Mesendoderm (in vitro differentiated cells): ENCODE measurements at regions not wholly inside any gene's neighbourhood (a gene's known extent, or its start where the extent isn't known, plus 50 kb on each side); places are given as distances from the start of the nearest gene placed in this dataset.

ENCODE experiments used
- DNase-seq: peaks from one replicate; pipeline ENCODE4 v3.0.0; 2013
- H2AK5ac ChIP-seq: 2 replicates; pipeline ENCODE4 v1.6.1; 2013; ENCODE audit warnings: low read length, inconsistent platforms
- H2BK120ac ChIP-seq: 2 replicates; pipeline ENCODE4 v1.6.1; 2013; ENCODE audit warnings: low read depth, mild to moderate bottlenecking, low read length, moderate library complexity, mixed read lengths
- H2BK15ac ChIP-seq: replicated peaks from 2 replicates; pipeline ENCODE4 v1.6.1; 2013; ENCODE audit warnings: low read depth, mild to moderate bottlenecking, moderate library complexity
- H2BK5ac ChIP-seq: 2 replicates; pipeline ENCODE4 v1.6.1; 2013; ENCODE audit warnings: low read length, inconsistent platforms
- H3K18ac ChIP-seq: 2 replicates; pipeline ENCODE4 v1.6.1; 2013; ENCODE audit warnings: mild to moderate bottlenecking, low read length, mixed read lengths
- H3K23ac ChIP-seq: one replicate; pipeline ENCODE4 v1.6.1; 2013; ENCODE audit warnings: low read length
- H3K27ac ChIP-seq: 2 replicates; pipeline ENCODE4 v1.5.1; 2013; ENCODE audit warnings: low read depth, mild to moderate bottlenecking, inconsistent platforms, low read length, moderate library complexity
- H3K27me3 ChIP-seq: 2 replicates; pipeline ENCODE4 v1.6.1; 2013; ENCODE audit warnings: low read length, control low read depth, mild to moderate bottlenecking, inconsistent platforms; ENCODE audit not compliant: insufficient read depth, poor library complexity
- H3K36me3 ChIP-seq: 2 replicates; pipeline ENCODE4 v1.6.1; 2013; ENCODE audit warnings: low read length, inconsistent platforms; ENCODE audit not compliant: control insufficient read depth, insufficient read depth
- H3K4ac ChIP-seq: one replicate; pipeline ENCODE4 v1.6.1; 2013; ENCODE audit warnings: low read depth, mild to moderate bottlenecking, low read length, moderate library complexity
- H3K4me1 ChIP-seq: 2 replicates; pipeline ENCODE4 v1.6.1; 2013; ENCODE audit warnings: low read depth, low read length, inconsistent platforms; ENCODE audit not compliant: control insufficient read depth
- H3K4me2 ChIP-seq: 2 replicates; pipeline ENCODE4 v1.6.1; 2013; ENCODE audit warnings: low read length
- H3K4me3 ChIP-seq: 2 replicates; pipeline ENCODE4 v1.5.1; 2013; ENCODE audit warnings: mild to moderate bottlenecking, low read length
- H3K56ac ChIP-seq: one replicate; pipeline ENCODE4 v1.6.1; 2013; ENCODE audit warnings: low read length
- H3K79me1 ChIP-seq: 2 replicates; pipeline ENCODE4 v1.6.1; 2013; ENCODE audit warnings: low read length, inconsistent platforms
- H3K79me2 ChIP-seq: 2 replicates; pipeline ENCODE4 v1.6.1; 2013; ENCODE audit warnings: mild to moderate bottlenecking, low read length; ENCODE audit not compliant: control insufficient read depth, insufficient read depth
- H3K9ac ChIP-seq: 2 replicates; pipeline ENCODE4 v1.6.1; 2013; ENCODE audit warnings: low read length, inconsistent platforms
- H4K5ac ChIP-seq: one replicate; pipeline ENCODE4 v1.6.1; 2013; ENCODE audit warnings: low read length
- H4K8ac ChIP-seq: one replicate; pipeline ENCODE4 v1.6.1; 2013; ENCODE audit warnings: low read depth, mild to moderate bottlenecking, control low read depth, low read length, moderate library complexity
- WGBS: extraction: QIAGEN DNeasy Blood & Tissue Kit; methylation state at CpG from one replicate; pipeline ENCODE4 v1.1.7; 2013; ENCODE audit warnings: low lambda C conversion rate, missing lambda C conversion rate; ENCODE audit not compliant: insufficient coverage; ENCODE audit errors: extremely low coverage; 5-methylcytosine and 5-hydroxymethylcytosine counted together

GRCh38 chrX:146409528-146409927 lies 400.0 kb upstream of the CXorf51B start:
- no peak overlapping the region for H3K4ac ChIP-seq
- no peaks in the 10 kb centered on the region for H3K4me1 ChIP-seq
- WGBS, result no CpG with 5 or more reads among the region's 2 CpGs
- DNase-seq, result no peak
- no peak overlapping the region for H2BK15ac ChIP-seq
- no peaks in the 10 kb centered on the region for H3K36me3 ChIP-seq
- H4K5ac ChIP-seq, result no peak overlapping the region
- H2BK120ac ChIP-seq, result no peak overlapping the region
- H2BK5ac ChIP-seq, result no peak overlapping the region
- H3K4me3 ChIP-seq, result no peak overlapping the region
- H3K9ac ChIP-seq, result no peak overlapping the region
- H3K27me3 ChIP-seq, result no peaks in the 10 kb centered on the region
- H3K56ac ChIP-seq, result no peak overlapping the region
- no peaks in the 10 kb centered on the region for H3K79me2 ChIP-seq
- no peak overlapping the region for H2AK5ac ChIP-seq
- H3K27ac ChIP-seq, result no peak overlapping the region
- no peak overlapping the region for H3K18ac ChIP-seq
- no peaks in the 10 kb centered on the region for H3K79me1 ChIP-seq
- H3K4me2 ChIP-seq, result no peak overlapping the region
- H3K23ac ChIP-seq, result no peak overlapping the region
- H4K8ac ChIP-seq, result no peak overlapping the region

GRCh38 chrX:146424422-146424821 lies 385.1 kb upstream of the CXorf51B start:
- no peak for DNase-seq
- Histone ChIP-seq H2AK5ac (no peak overlapping the region), H3K79me1 (no peaks in the 10 kb centered on the region), H4K8ac (no peak overlapping the region), H4K5ac (no peak overlapping the region), H3K27me3 (no peaks in the 10 kb centered on the region), H3K27ac (no peak overlapping the region), H2BK15ac (no peak overlapping the region), H3K4me3 (no peak overlapping the region), H2BK5ac (no peak overlapping the region), H3K4ac (no peak overlapping the region), H3K9ac (no peak overlapping the region), H3K56ac (no peak overlapping the region), H2BK120ac (no peak overlapping the region), H3K18ac (no peak overlapping the region), H3K4me1 (no peaks in the 10 kb centered on the region), H3K36me3 (no peaks in the 10 kb centered on the region), H3K79me2 (no peaks in the 10 kb centered on the region), H3K23ac (no peak overlapping the region), H3K4me2 (no peak overlapping the region)
- no CpG with 5 or more reads among the region's 2 CpGs for WGBS

- H3K18ac ChIP-seq, result no peak overlapping the region
- H3K9ac ChIP-seq, result no peak overlapping the region
- no peaks in the 10 kb centered on the region for H3K79me1 ChIP-seq
- H3K27me3 ChIP-seq, result no peaks in the 10 kb centered on the region
- no peak overlapping the region for H4K5ac ChIP-seq
- no peaks in the 10 kb centered on the region for H3K36me3 ChIP-seq
- no peak overlapping the region for H3K4ac ChIP-seq
- H3K23ac ChIP-seq, result no peak overlapping the region
- no peak overlapping the region for H2BK15ac ChIP-seq
- no peak overlapping the region for H4K8ac ChIP-seq
- no peak overlapping the region for H3K56ac ChIP-seq
- H3K79me2 ChIP-seq, result no peaks in the 10 kb centered on the region
- no peak overlapping the region for H3K4me2 ChIP-seq
- no peak overlapping the region for H3K4me3 ChIP-seq
- no peak overlapping the region for H2BK120ac ChIP-seq
- DNase-seq, result no peak
- H3K4me1 ChIP-seq, result no peaks in the 10 kb centered on the region
- no peak overlapping the region for H2AK5ac ChIP-seq
- H3K27ac ChIP-seq, result no peak overlapping the region
- no peak overlapping the region for H2BK5ac ChIP-seq
These were observed 375.8 kb upstream of the CXorf51B start for GRCh38 chrX:146433771-146434170.

DNA sequence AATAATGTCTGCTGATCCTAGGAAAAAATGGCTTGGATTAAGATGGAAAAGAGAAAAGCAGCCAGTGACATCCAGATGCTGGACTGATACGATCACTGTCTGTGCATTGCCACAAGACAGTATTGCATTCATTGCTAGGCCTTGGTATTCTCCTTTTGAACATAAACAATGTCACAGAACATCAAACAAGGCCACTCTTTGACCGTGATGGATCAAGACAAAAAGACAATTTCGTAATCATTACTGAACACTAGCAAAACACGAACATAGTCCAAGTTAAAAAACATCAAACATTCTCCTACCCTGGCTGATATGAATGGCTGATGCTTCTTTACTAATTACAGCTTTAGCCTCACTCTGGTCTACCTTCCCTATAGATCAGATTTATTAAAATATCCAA lies 374.1 kb upstream of the CXorf51B start:
- DNase-seq, result no peak
- WGBS, result no CpG with 5 or more reads among the region's 4 CpGs
- Histone ChIP-seq H2BK120ac (no peak overlapping the region), H3K4ac (no peak overlapping the region), H3K27ac (no peak overlapping the region), H3K36me3 (no peaks in the 10 kb centered on the region), H4K8ac (no peak overlapping the region), H3K4me1 (no peaks in the 10 kb centered on the region), H4K5ac (no peak overlapping the region), H2BK5ac (no peak overlapping the region), H3K79me1 (no peaks in the 10 kb centered on the region), H3K56ac (no peak overlapping the region), H3K9ac (no peak overlapping the region), H2AK5ac (no peak overlapping the region), H3K4me2 (no peak overlapping the region), H3K79me2 (no peaks in the 10 kb centered on the region), H3K27me3 (no peaks in the 10 kb centered on the region), H3K4me3 (no peak overlapping the region), H3K23ac (no peak overlapping the region), H3K18ac (no peak overlapping the region), H2BK15ac (no peak overlapping the region)

DNA sequence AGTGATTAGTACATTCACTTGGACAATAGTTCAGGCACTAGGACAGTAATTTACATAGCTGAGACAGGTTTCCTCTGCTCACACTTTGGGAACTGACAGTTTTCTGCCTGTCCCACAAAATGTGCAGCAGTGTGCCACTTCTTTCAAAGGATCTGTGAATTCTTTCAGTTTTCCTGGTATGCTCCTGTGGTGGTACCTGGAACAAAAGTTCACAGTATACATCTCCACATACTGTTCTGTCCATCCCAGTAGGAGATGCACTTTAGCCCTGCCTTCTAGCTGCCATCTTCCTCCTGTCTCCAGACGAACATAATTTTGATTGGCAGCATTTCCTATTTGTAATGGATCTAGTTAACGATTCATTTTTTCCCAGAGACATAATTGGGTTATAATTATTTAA lies 360.8 kb upstream of the CXorf51B start:
- H3K56ac ChIP-seq, result no peak overlapping the region
- no peak overlapping the region for H2BK5ac ChIP-seq
- no peaks in the 10 kb centered on the region for H3K79me2 ChIP-seq
- no peak overlapping the region for H3K18ac ChIP-seq
- H4K5ac ChIP-seq, result no peak overlapping the region
- no peaks in the 10 kb centered on the region for H3K4me1 ChIP-seq
- H3K4ac ChIP-seq, result no peak overlapping the region
- no peak overlapping the region for H3K9ac ChIP-seq
- H3K27ac ChIP-seq, result no peak overlapping the region
- H3K4me3 ChIP-seq, result no peak overlapping the region
- no peak overlapping the region for H4K8ac ChIP-seq
- no peak for DNase-seq
- no peaks in the 10 kb centered on the region for H3K27me3 ChIP-seq
- H2BK15ac ChIP-seq, result no peak overlapping the region
- no peak overlapping the region for H3K23ac ChIP-seq
- no peaks in the 10 kb centered on the region for H3K79me1 ChIP-seq
- no peak overlapping the region for H3K4me2 ChIP-seq
- WGBS, result no CpG with 5 or more reads among the region's 2 CpGs
- H3K36me3 ChIP-seq, result no peaks in the 10 kb centered on the region
- no peak overlapping the region for H2AK5ac ChIP-seq
- H2BK120ac ChIP-seq, result no peak overlapping the region

GRCh38 chrX:146449243-146449642 lies 360.3 kb upstream of the CXorf51B start:
- no peaks in the 10 kb centered on the region for H3K4me1 ChIP-seq
- H3K23ac ChIP-seq, result no peak overlapping the region
- H4K5ac ChIP-seq, result no peak overlapping the region
- no peak overlapping the region for H3K18ac ChIP-seq
- no peak overlapping the region for H3K4ac ChIP-seq
- H2BK120ac ChIP-seq, result no peak overlapping the region
- H4K8ac ChIP-seq, result no peak overlapping the region
- H3K9ac ChIP-seq, result no peak overlapping the region
- DNase-seq, result no peak
- H3K27ac ChIP-seq, result no peak overlapping the region
- no peak overlapping the region for H2BK15ac ChIP-seq
- no peaks in the 10 kb centered on the region for H3K36me3 ChIP-seq
- no peak overlapping the region for H3K56ac ChIP-seq
- no CpG with 5 or more reads among the region's 3 CpGs for WGBS
- H3K4me2 ChIP-seq, result no peak overlapping the region
- no peaks in the 10 kb centered on the region for H3K79me2 ChIP-seq
- no peaks in the 10 kb centered on the region for H3K27me3 ChIP-seq
- no peak overlapping the region for H3K4me3 ChIP-seq
- no peaks in the 10 kb centered on the region for H3K79me1 ChIP-seq
- H2BK5ac ChIP-seq, result no peak overlapping the region
- no peak overlapping the region for H2AK5ac ChIP-seq
